ENCODE measurements at regions not wholly inside any gene's neighbourhood (a gene's known extent, or its start where the extent isn't known, plus 50 kb on each side); places are given as distances from the start of the nearest gene placed in this dataset.

GRCh38 chr9:134487066-134487710 is 154.4 kb upstream of the COL5A1 start:
- Mint-ChIP-seq H3K27me3 (peaks cover 14 to 17% of the 10 kb centered on the region in 2 donors), H3K4me1 (peaks cover 24 to 60% of the 10 kb centered on the region in 2 donors), H3K4me3 (no peak overlapping the region), H3K36me3 (no peaks in the 10 kb centered on the region), H3K9me3 (no peaks in the 10 kb centered on the region), H3K27ac (no peak overlapping the region)
- DNase-seq (no peak), ATAC-seq (replicated peaks) (no peak)

- ATAC-seq (replicated peaks): no peak
- Mint-ChIP-seq H3K4me3 (no peak overlapping the region), H3K4me1 (peaks cover 32 to 62% of the 10 kb centered on the region in 2 donors), H3K36me3 (no peaks in the 10 kb centered on the region), H3K9me3 (no peaks in the 10 kb centered on the region), H3K27ac (no peak overlapping the region), H3K27me3 (peaks cover 22 to 31% of the 10 kb centered on the region in 2 donors)
- no peak for DNase-seq
Measured at GRCh38 chr9:134488331-134489280, 153.0 kb upstream of the COL5A1 start.

- no peak for DNase-seq
- Mint-ChIP-seq H3K4me3 (no peak overlapping the region), H3K4me1 (peaks cover 30 to 54% of the 10 kb centered on the region in 2 donors), H3K27me3 (peaks cover 26 to 35% of the 10 kb centered on the region in 2 donors), H3K36me3 (no peaks in the 10 kb centered on the region), H3K9me3 (no peaks in the 10 kb centered on the region), H3K27ac (no peak overlapping the region)
- no peak for ATAC-seq (replicated peaks)
Measured at GRCh38 chr9:134489621-134490408, 151.8 kb upstream of the COL5A1 start.

- H3K36me3 Mint-ChIP-seq: no peaks in the 10 kb centered on the region
- H3K27ac Mint-ChIP-seq: no peak overlapping the region
- no peak for ATAC-seq (replicated peaks)
Measured at GRCh38 chr9:134490446-134490845, 151.2 kb upstream of the COL5A1 start.

GRCh38 chr9:134491196-134491835 is 150.3 kb upstream of the COL5A1 start:
- Mint-ChIP-seq H3K9me3 (no peaks in the 10 kb centered on the region), H3K36me3 (no peaks in the 10 kb centered on the region), H3K4me1 (peaks cover 20 to 39% of the 10 kb centered on the region in 2 donors), H3K27me3 (peaks cover 33 to 41% of the 10 kb centered on the region in 2 donors), H3K4me3 (no peak overlapping the region), H3K27ac (no peak overlapping the region)
- DNase-seq (no peak), ATAC-seq (replicated peaks) (peak in 1 of 2 donors; percentile 36)

More at GRCh38 chr9:134490446-134490845, 151.2 kb upstream of the COL5A1 start:
- H3K4me1 Mint-ChIP-seq: peaks cover 25 to 48% of the 10 kb centered on the region in 2 donors
- no peaks in the 10 kb centered on the region for H3K9me3 Mint-ChIP-seq
- H3K4me3 Mint-ChIP-seq: no peak overlapping the region
- no peak for DNase-seq
- H3K27me3 Mint-ChIP-seq: peaks cover 26 to 35% of the 10 kb centered on the region in 2 donors

GRCh38 chr9:134491856-134492255 is 149.7 kb upstream of the COL5A1 start:
- Mint-ChIP-seq H3K9me3 (no peaks in the 10 kb centered on the region), H3K4me3 (no peak overlapping the region), H3K27ac (no peak overlapping the region), H3K4me1 (peaks cover 19 to 35% of the 10 kb centered on the region in 2 donors), H3K36me3 (no peaks in the 10 kb centered on the region), H3K27me3 (peaks cover 36 to 41% of the 10 kb centered on the region in 2 donors)
- DNase-seq: no peak
- no peak for ATAC-seq (replicated peaks)

- H3K36me3 Mint-ChIP-seq: no peaks in the 10 kb centered on the region
- H3K4me3 Mint-ChIP-seq: no peak overlapping the region
- H3K27ac Mint-ChIP-seq: no peak overlapping the region
- H3K4me1 Mint-ChIP-seq: peaks cover 17 to 31% of the 10 kb centered on the region in 2 donors
- no peaks in the 10 kb centered on the region for H3K9me3 Mint-ChIP-seq
- H3K27me3 Mint-ChIP-seq: peaks cover 37 to 41% of the 10 kb centered on the region in 2 donors
- ATAC-seq (replicated peaks) (no peak), DNase-seq (no peak)
Measured at GRCh38 chr9:134492281-134492691, 149.3 kb upstream of the COL5A1 start.

- H3K36me3 Mint-ChIP-seq: no peaks in the 10 kb centered on the region
- H3K27me3 Mint-ChIP-seq: peaks cover 37 to 41% of the 10 kb centered on the region in 2 donors
- no peak overlapping the region for H3K4me3 Mint-ChIP-seq
- DNase-seq (no peak), ATAC-seq (replicated peaks) (no peak)
- H3K27ac Mint-ChIP-seq: no peak overlapping the region
- no peaks in the 10 kb centered on the region for H3K9me3 Mint-ChIP-seq
- peaks cover 16 to 25% of the 10 kb centered on the region in 2 donors for H3K4me1 Mint-ChIP-seq
Measured at GRCh38 chr9:134492721-134493460, 148.7 kb upstream of the COL5A1 start.

GRCh38 chr9:134493461-134494272 is 147.9 kb upstream of the COL5A1 start:
- no peak for DNase-seq
- peaks cover 41 to 42% of the 10 kb centered on the region in 2 donors for H3K27me3 Mint-ChIP-seq

GRCh38 chr9:134494273-134494815 is 147.3 kb upstream of the COL5A1 start:
- H3K27me3 Mint-ChIP-seq: peaks cover 38 to 39% of the 10 kb centered on the region in 2 donors
- H3K9me3 Mint-ChIP-seq: no peaks in the 10 kb centered on the region
- DNase-seq (no peak), ATAC-seq (replicated peaks) (no peak)
- no peak overlapping the region for H3K4me3 Mint-ChIP-seq
- H3K4me1 Mint-ChIP-seq: peaks cover 15 to 17% of the 10 kb centered on the region in 2 donors
- no peak overlapping the region for H3K27ac Mint-ChIP-seq
- no peaks in the 10 kb centered on the region for H3K36me3 Mint-ChIP-seq

More at GRCh38 chr9:134493461-134494272, 147.9 kb upstream of the COL5A1 start:
- Mint-ChIP-seq H3K4me3 (no peak overlapping the region), H3K36me3 (no peaks in the 10 kb centered on the region), H3K4me1 (peaks cover 15 to 19% of the 10 kb centered on the region in 2 donors), H3K9me3 (no peaks in the 10 kb centered on the region), H3K27ac (no peak overlapping the region)
- ATAC-seq (replicated peaks): no peak

GRCh38 chr9:134494905-134495304 is 146.7 kb upstream of the COL5A1 start:
- no peaks in the 10 kb centered on the region for H3K36me3 Mint-ChIP-seq
- H3K27me3 Mint-ChIP-seq: peaks cover 32 to 35% of the 10 kb centered on the region in 2 donors
- no peaks in the 10 kb centered on the region for H3K9me3 Mint-ChIP-seq
- no peak overlapping the region for H3K27ac Mint-ChIP-seq
- H3K4me1 Mint-ChIP-seq: peaks cover 15 to 17% of the 10 kb centered on the region in 2 donors
- no peak for DNase-seq
- ATAC-seq (replicated peaks): no peak
- H3K4me3 Mint-ChIP-seq: no peak overlapping the region

- ATAC-seq (replicated peaks) (no peak), DNase-seq (no peak)
- Mint-ChIP-seq H3K9me3 (no peaks in the 10 kb centered on the region), H3K27me3 (peaks cover 30 to 35% of the 10 kb centered on the region in 2 donors), H3K36me3 (no peaks in the 10 kb centered on the region), H3K4me3 (no peak overlapping the region), H3K27ac (no peak overlapping the region), H3K4me1 (peaks cover 15 to 17% of the 10 kb centered on the region in 2 donors)
Measured at GRCh38 chr9:134495881-134496412, 145.7 kb upstream of the COL5A1 start.

Data from stimulated activated naive B cell treated with anti-CD40 and anti-IgM and Interleukin-4, amounts not matched to agents 10 μg/mL and 1 μg/mL and 100 μg/mL, for 72 hours (primary cell).